T-cell (primary cell): ENCODE measurements at regions not wholly inside any gene's neighbourhood (a gene's known extent, or its start where the extent isn't known, plus 50 kb on each side); places are given as distances from the start of the nearest gene placed in this dataset.

Source experiments
- ATAC-seq, 4 experiments: fragments of 200-7000 bp in 3 of 4; fragments of 150-1000 bp in 1 of 4; cut with Tn5 transposase; replicated peaks in 1 of 4; 1 replicate in 3 of 4; 2 replicates in 1 of 4; pipeline ENCODE4 v1.10.0; 2021; ENCODE audit warnings: moderate library complexity in 3 of 4, mild to moderate bottlenecking in 2 of 4, moderate number of reproducible peaks in 1 of 4
- CTCF ChIA-PET, 2 donors: fragments of 300-600 bp; sonication (Branson Sonifier 250); formaldehyde crosslinking; loops; one replicate each; lab custom pipeline; 2022; ENCODE audit warnings: antibody characterized with exemption in 2 of 2; lab: Charles Lee
- POLR2A ChIA-PET, 2 donors: fragments of 300-600 bp; sonication (Branson Sonifier 250); formaldehyde crosslinking; loops; one replicate each; lab custom pipeline; 2022; ENCODE audit warnings: antibody characterized with exemption in 2 of 2; lab: Charles Lee
- DNase-seq, 35 experiments: peaks; one replicate each; pipeline versions ENCODE4 v3.0.0 to v3.0.0-alpha.2; 2013 to 2023
- H3K27ac ChIP-seq: one replicate; pipeline ENCODE4 v1.5.1; 2013; ENCODE audit warnings: low read length
- H3K27me3 ChIP-seq, 2 experiments: replicated peaks in 1 of 2; 1 replicate in 1 of 2; 2 replicates in 1 of 2; pipeline versions ENCODE4 v1.6.1 to v1.7.0; 2013; ENCODE audit warnings: low read length in 1 of 2, mixed read lengths in 1 of 2; ENCODE audit not compliant: control insufficient read depth in 2 of 2, insufficient read depth in 2 of 2; ENCODE audit errors: extremely low read depth in 1 of 2
- H3K36me3 ChIP-seq, 2 donors: 1 replicate in 1 of 2; 2 replicates in 1 of 2; pipeline versions ENCODE4 v1.6.1 to v1.7.0; 2013; ENCODE audit warnings: low read length in 1 of 2; ENCODE audit not compliant: control insufficient read depth in 2 of 2, insufficient read depth in 1 of 2; ENCODE audit errors: extremely low read depth in 1 of 2
- H3K4me1 ChIP-seq, 2 experiments: 1 replicate in 1 of 2; 2 replicates in 1 of 2; pipeline versions ENCODE4 v1.6.1 to v1.7.0; 2013; ENCODE audit warnings: low read length in 2 of 2, mixed read lengths in 1 of 2; ENCODE audit not compliant: insufficient read depth in 2 of 2, control insufficient read depth in 1 of 2; ENCODE audit errors: extremely low read depth in 1 of 2
- H3K4me3 ChIP-seq, 2 donors: 1 replicate in 1 of 2; 2 replicates in 1 of 2; pipeline versions ENCODE4 v1.5.1 to v1.7.0; 2013; ENCODE audit warnings: mild to moderate bottlenecking in 2 of 2, low read length in 1 of 2, moderate library complexity in 1 of 2; ENCODE audit not compliant: control insufficient read depth in 1 of 2; ENCODE audit errors: extremely low read depth in 1 of 2
- H3K9me3 ChIP-seq: 2 replicates; pipeline ENCODE4 v1.7.0; 2013
- H3K27ac Mint-ChIP-seq, 2 donors: one replicate each; pipeline ENCODE4 v1.8.0; 2020 to 2021; ENCODE audit warnings: mild to moderate bottlenecking in 2 of 2, mixed read lengths in 2 of 2
- H3K27me3 Mint-ChIP-seq, 2 donors: one replicate each; pipeline ENCODE4 v1.8.0; 2021 to 2022; ENCODE audit warnings: mixed read lengths in 2 of 2
- H3K36me3 Mint-ChIP-seq: one replicate; pipeline ENCODE4 v1.8.0; 2021; ENCODE audit warnings: mixed read lengths
- H3K4me1 Mint-ChIP-seq, 3 donors: one replicate each; pipeline ENCODE4 v1.8.0; 2020 to 2022; ENCODE audit warnings: mixed read lengths in 3 of 3, mild to moderate bottlenecking in 1 of 3
- H3K4me3 Mint-ChIP-seq, 3 donors: one replicate each; pipeline ENCODE4 v1.8.0; 2020 to 2022; ENCODE audit warnings: mild to moderate bottlenecking in 3 of 3, mixed read lengths in 3 of 3, moderate library complexity in 3 of 3
- H3K9me3 Mint-ChIP-seq, 3 donors: one replicate each; pipeline ENCODE4 v1.8.0; 2020 to 2022; ENCODE audit warnings: mixed read lengths in 3 of 3
- WGBS: methylation state at CpG from one replicate; pipeline ENCODE4 v1.1.5; 2013; ENCODE audit warnings: missing lambda C conversion rate; ENCODE audit not compliant: insufficient coverage; 5-methylcytosine and 5-hydroxymethylcytosine counted together

DNA sequence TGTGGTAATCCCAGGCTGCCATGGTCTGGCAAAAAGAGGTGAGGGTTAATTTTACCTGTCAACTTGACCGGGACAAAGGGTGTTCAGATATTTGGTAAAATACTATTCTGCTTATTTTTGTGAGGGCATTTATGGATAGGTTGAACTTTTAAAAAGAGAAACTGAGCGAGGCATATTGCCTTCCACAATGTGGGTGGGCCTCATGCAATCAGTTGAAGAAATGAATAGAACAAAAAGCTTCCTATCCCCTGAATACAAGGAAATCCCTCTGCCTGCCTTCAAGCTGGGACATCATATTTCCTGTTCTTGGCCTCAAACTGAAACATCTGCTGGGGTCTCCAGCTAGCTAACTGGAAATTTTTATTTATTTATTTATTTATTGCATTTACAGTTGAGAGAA, 734.7 kb downstream of the IRX1 start:
- 83% methylated on average over 1 of the region's 2 CpGs for WGBS
- H3K4me1 ChIP-seq = no peaks in the 10 kb centered on the region
- no peaks in the 10 kb centered on the region for H3K4me1 Mint-ChIP-seq
- CTCF ChIA-PET = no interaction called here
- H3K9me3 Mint-ChIP-seq = peaks cover 3 to 15% (median 8%) of the 10 kb centered on the region in 3 donors
- H3K27ac Mint-ChIP-seq = no peak overlapping the region
- H3K36me3 ChIP-seq = no peaks in the 10 kb centered on the region
- no peaks in the 10 kb centered on the region for H3K36me3 Mint-ChIP-seq
- no peaks in the 10 kb centered on the region for H3K9me3 ChIP-seq
- no peak for ATAC-seq
- POLR2A ChIA-PET = no interaction called here
- H3K27me3 ChIP-seq = no peaks in the 10 kb centered on the region
- no peaks in the 10 kb centered on the region for H3K27me3 Mint-ChIP-seq
- H3K27ac ChIP-seq = no peak overlapping the region
- DNase-seq = no peak
- H3K4me3 ChIP-seq = no peak overlapping the region
- no peak overlapping the region for H3K4me3 Mint-ChIP-seq

DNA sequence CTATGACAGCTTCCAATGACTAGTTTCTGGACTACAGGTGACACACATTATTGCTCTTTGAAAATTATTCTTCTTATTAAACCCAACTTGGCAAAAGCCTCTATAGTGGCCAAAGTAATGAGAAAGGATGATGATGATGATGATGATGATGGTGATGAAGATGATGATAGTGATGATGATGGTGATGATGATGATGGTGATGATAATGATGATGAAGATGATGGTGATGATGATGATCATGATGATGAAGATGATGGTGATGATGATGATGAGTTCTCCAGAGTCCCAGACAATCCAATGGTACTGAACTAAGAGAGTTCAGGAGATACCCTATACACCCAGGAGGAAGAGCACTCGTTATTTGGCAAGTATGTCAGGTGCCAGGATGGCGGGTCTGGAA, 739.4 kb downstream of the IRX1 start:
- CTCF ChIA-PET = no interaction called here
- Mint-ChIP-seq H3K4me1 (no peaks in the 10 kb centered on the region), H3K27ac (no peak overlapping the region), H3K27me3 (no peaks in the 10 kb centered on the region), H3K9me3 (peaks cover 0 to 17% (median 16%) of the 10 kb centered on the region in 3 donors), H3K4me3 (no peak overlapping the region), H3K36me3 (no peaks in the 10 kb centered on the region)
- DNase-seq = no peak
- H3K4me3 ChIP-seq = no peak overlapping the region
- POLR2A ChIA-PET = no interaction called here
- no peaks in the 10 kb centered on the region for H3K36me3 ChIP-seq
- no peak for ATAC-seq
- H3K4me1 ChIP-seq = no peaks in the 10 kb centered on the region
- WGBS = no CpG with 5 or more reads among the region's 2 CpGs
- no peaks in the 10 kb centered on the region for H3K27me3 ChIP-seq
- no peak overlapping the region for H3K27ac ChIP-seq
- no peaks in the 10 kb centered on the region for H3K9me3 ChIP-seq

DNA sequence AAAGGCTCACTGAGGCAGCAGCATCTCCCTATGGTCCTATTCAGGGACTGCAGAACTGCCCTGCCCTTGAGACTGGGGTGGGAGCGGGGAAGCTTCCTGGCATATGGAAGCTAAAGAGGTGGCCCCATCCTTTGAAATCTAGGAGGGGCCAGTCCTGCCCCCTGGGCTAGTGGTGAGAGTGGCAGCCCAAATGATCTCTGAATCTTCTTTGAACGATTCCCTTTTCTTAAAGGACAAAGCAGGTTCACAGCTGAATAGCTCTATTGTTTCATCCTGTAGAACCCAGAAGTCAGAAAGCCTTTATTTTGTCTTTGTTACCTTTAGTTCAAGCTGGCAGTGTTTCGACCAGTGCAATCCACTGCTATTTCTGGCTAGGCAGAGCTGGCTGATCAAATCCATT, 741.9 kb downstream of the IRX1 start:
- H3K4me1 Mint-ChIP-seq = no peaks in the 10 kb centered on the region
- POLR2A ChIA-PET = no interaction called here
- Histone ChIP-seq H3K27ac (no peak overlapping the region), H3K27me3 (no peaks in the 10 kb centered on the region), H3K4me3 (no peak overlapping the region), H3K4me1 (no peaks in the 10 kb centered on the region), H3K36me3 (no peaks in the 10 kb centered on the region), H3K9me3 (no peaks in the 10 kb centered on the region)
- no peak overlapping the region for H3K4me3 Mint-ChIP-seq
- DNase-seq (no peak), ATAC-seq (no peak)
- 64% methylated on average over 3 of the region's 3 CpGs for WGBS
- H3K36me3 Mint-ChIP-seq = no peaks in the 10 kb centered on the region
- CTCF ChIA-PET = no interaction called here
- peaks cover 0 to 17% (median 16%) of the 10 kb centered on the region in 3 donors for H3K9me3 Mint-ChIP-seq
- H3K27ac Mint-ChIP-seq = no peak overlapping the region
- H3K27me3 Mint-ChIP-seq = no peaks in the 10 kb centered on the region

DNA sequence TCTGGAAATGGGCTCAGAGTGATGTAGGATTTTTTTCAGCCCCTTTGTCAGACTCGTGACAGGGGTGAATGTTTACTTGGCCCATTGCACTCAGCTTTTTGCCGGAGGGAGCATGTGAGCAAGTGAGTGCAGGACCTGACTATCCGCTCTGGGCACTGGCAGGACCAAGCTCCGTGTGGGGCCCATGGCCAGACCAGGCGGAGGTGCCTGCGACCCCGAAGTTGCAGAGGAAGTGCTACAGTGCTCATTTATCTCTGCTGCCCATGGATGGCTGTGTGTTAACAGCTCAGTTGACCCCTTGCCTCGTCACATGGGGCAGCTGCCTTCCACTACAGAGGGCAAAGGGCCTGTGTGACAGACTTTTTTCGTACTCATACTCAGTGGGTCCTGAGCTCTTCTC, 744.3 kb downstream of the IRX1 start:
- CTCF ChIA-PET = no interaction called here
- POLR2A ChIA-PET = no interaction called here
- 75% methylated on average over 8 of the region's 9 CpGs for WGBS
- DNase-seq (no peak), ATAC-seq (no peak)
- no peak overlapping the region for H3K4me3 ChIP-seq
- Mint-ChIP-seq H3K4me1 (no peaks in the 10 kb centered on the region), H3K4me3 (no peak overlapping the region), H3K9me3 (peaks cover 0 to 19% (median 15%) of the 10 kb centered on the region in 3 donors), H3K27ac (no peak overlapping the region), H3K36me3 (no peaks in the 10 kb centered on the region), H3K27me3 (no peaks in the 10 kb centered on the region)
- no peak overlapping the region for H3K27ac ChIP-seq
- no peaks in the 10 kb centered on the region for H3K27me3 ChIP-seq
- no peaks in the 10 kb centered on the region for H3K36me3 ChIP-seq
- no peaks in the 10 kb centered on the region for H3K4me1 ChIP-seq
- H3K9me3 ChIP-seq = no peaks in the 10 kb centered on the region

DNA sequence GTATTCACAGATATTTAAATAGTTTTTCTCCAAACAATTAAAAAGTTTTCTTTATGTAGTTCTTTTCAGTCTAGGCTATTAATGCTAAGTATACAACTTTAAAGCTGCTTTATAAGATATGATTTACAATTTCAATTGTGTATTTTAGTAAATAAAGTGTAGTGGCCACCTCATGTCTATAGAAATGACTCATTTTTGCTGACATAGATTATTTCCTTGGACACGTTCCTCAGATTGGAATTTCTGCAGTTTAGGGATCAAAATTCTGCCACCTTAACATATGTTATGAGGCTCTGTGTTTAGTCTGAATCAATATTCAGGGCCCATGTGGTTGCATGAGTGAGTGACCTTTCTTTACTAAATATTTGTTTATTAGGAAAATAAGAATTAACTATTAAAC, 750.2 kb downstream of the IRX1 start:
- Histone ChIP-seq H3K27me3 (no peaks in the 10 kb centered on the region), H3K4me3 (no peak overlapping the region), H3K27ac (no peak overlapping the region), H3K4me1 (no peaks in the 10 kb centered on the region), H3K9me3 (no peaks in the 10 kb centered on the region), H3K36me3 (no peaks in the 10 kb centered on the region)
- Mint-ChIP-seq H3K4me3 (no peak overlapping the region), H3K9me3 (peaks cover 12 to 29% (median 17%) of the 10 kb centered on the region in 3 donors), H3K4me1 (no peaks in the 10 kb centered on the region), H3K36me3 (no peaks in the 10 kb centered on the region), H3K27ac (no peak overlapping the region), H3K27me3 (no peaks in the 10 kb centered on the region)
- ChIA-PET CTCF (no interaction called here), POLR2A (no interaction called here)
- no CpG with 5 or more reads among the region's 1 CpG for WGBS
- DNase-seq (no peak), ATAC-seq (no peak)

DNA sequence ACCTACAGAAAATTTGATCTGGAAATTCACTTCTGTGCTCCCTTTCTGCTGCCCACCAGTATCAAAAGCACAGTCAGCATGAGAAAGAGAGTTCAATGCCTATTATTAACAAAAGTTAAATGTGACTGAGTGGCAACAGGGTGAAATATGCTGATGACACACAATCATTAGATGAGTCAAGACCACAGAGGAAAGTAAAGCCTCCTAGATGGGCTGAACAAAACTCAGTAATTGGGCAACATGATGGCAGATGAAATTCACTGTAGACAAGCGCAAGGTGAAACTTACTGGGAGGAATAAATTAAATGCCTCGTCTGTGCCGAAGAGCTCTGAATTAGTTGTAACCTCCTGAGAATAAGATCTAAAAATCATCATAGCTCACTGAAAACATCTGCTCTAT, 752.8 kb downstream of the IRX1 start:
- Mint-ChIP-seq H3K9me3 (peaks cover 13 to 37% (median 20%) of the 10 kb centered on the region in 3 donors), H3K27me3 (no peaks in the 10 kb centered on the region), H3K27ac (no peak overlapping the region), H3K4me1 (no peaks in the 10 kb centered on the region), H3K36me3 (no peaks in the 10 kb centered on the region), H3K4me3 (no peak overlapping the region)
- ATAC-seq = no peak
- DNase-seq = no peak
- Histone ChIP-seq H3K36me3 (no peaks in the 10 kb centered on the region), H3K4me1 (no peaks in the 10 kb centered on the region), H3K4me3 (no peak overlapping the region), H3K27me3 (no peaks in the 10 kb centered on the region), H3K27ac (no peak overlapping the region), H3K9me3 (no peaks in the 10 kb centered on the region)
- ChIA-PET CTCF (no interaction called here), POLR2A (no interaction called here)
- no CpG with 5 or more reads among the region's 3 CpGs for WGBS

DNA sequence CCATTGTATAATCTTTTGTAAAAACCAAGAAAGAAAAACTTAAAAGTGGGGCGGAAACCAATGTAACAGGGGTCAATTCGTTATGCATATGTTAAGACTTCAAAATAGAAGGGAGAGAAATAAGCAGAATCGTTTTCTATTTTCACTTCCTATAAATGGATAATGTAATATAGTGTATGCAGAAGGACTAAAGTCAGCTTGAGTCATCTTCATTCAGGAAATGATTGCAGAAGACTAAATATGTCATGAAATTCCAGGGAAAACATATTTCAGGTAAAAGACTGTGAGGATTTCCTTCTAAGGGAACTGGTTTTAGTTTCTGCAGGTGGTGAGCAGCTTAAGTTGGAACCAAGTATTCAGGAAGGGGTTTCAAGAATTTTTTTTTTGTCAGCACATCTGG, 753.3 kb downstream of the IRX1 start:
- Mint-ChIP-seq H3K4me1 (no peaks in the 10 kb centered on the region), H3K36me3 (no peaks in the 10 kb centered on the region), H3K9me3 (peaks cover 16 to 40% (median 23%) of the 10 kb centered on the region in 3 donors), H3K4me3 (no peak overlapping the region), H3K27ac (no peak overlapping the region), H3K27me3 (no peaks in the 10 kb centered on the region)
- H3K36me3 ChIP-seq = no peaks in the 10 kb centered on the region
- no peaks in the 10 kb centered on the region for H3K9me3 ChIP-seq
- H3K4me3 ChIP-seq = no peak overlapping the region
- no CpG with 5 or more reads among the region's 3 CpGs for WGBS
- ChIA-PET POLR2A (no interaction called here), CTCF (no interaction called here)
- ATAC-seq = no peak
- H3K4me1 ChIP-seq = no peaks in the 10 kb centered on the region
- DNase-seq = no peak
- no peak overlapping the region for H3K27ac ChIP-seq
- no peaks in the 10 kb centered on the region for H3K27me3 ChIP-seq
